Cardiac muscle cell (in vitro differentiated cells and primary cell): ENCODE measurements at regions not wholly inside any gene's neighbourhood (a gene's known extent, or its start where the extent isn't known, plus 50 kb on each side); places are given as distances from the start of the nearest gene placed in this dataset.

Source experiments
- DNase-seq, 2 donors: peaks; one replicate each; pipeline versions ENCODE4 v3.0.0 to v3.0.0-alpha.2; 2010 to 2017; ENCODE audit warnings: low read depth in 1 of 2, low spot score in 1 of 2
- H3K27ac ChIP-seq: fragments of 200-600 bp; sonication (generic); 2 replicates; pipeline ENCODE4 v1.5.1; 2016
- H3K27me3 ChIP-seq: fragments of 200-600 bp; sonication (generic); 2 replicates; pipeline ENCODE4 v1.6.0; 2016; ENCODE audit warnings: control low read depth
- H3K36me3 ChIP-seq: fragments of 200-600 bp; sonication (generic); 2 replicates; pipeline ENCODE4 v1.5.1; 2016; ENCODE audit warnings: control low read depth
- H3K4me1 ChIP-seq: fragments of 200-600 bp; sonication (generic); 2 replicates; pipeline ENCODE4 v1.8.1; 2017; ENCODE audit warnings: low read depth, mild to moderate bottlenecking, mixed run types
- H3K4me3 ChIP-seq: fragments of 200-600 bp; sonication (generic); 2 replicates; pipeline ENCODE4 v1.5.1; 2016; ENCODE audit warnings: mild to moderate bottlenecking
- H3K9me3 ChIP-seq: fragments of 200-600 bp; sonication (generic); 2 replicates; pipeline ENCODE4 v1.5.1; 2017; ENCODE audit warnings: low read depth, mild to moderate bottlenecking, control low read depth
- CTCF ChIP-seq: IDR thresholded peaks from 2 replicates; pipeline ENCODE4 v1.5.1; 2012; ENCODE audit warnings: low read depth, mild to moderate bottlenecking, low read length

GRCh38 chr10:32150532-32151101 is 94.4 kb upstream of the KIF5B start:
- no peak for DNase-seq
- H3K4me1 ChIP-seq = no peaks in the 10 kb centered on the region
- H3K4me3 ChIP-seq = no peak overlapping the region
- H3K9me3 ChIP-seq = no peaks in the 10 kb centered on the region
- no peaks in the 10 kb centered on the region for H3K27me3 ChIP-seq
- no peak overlapping the region for H3K27ac ChIP-seq
- TF ChIP-seq CTCF = no peak
- no peaks in the 10 kb centered on the region for H3K36me3 ChIP-seq

DNA sequence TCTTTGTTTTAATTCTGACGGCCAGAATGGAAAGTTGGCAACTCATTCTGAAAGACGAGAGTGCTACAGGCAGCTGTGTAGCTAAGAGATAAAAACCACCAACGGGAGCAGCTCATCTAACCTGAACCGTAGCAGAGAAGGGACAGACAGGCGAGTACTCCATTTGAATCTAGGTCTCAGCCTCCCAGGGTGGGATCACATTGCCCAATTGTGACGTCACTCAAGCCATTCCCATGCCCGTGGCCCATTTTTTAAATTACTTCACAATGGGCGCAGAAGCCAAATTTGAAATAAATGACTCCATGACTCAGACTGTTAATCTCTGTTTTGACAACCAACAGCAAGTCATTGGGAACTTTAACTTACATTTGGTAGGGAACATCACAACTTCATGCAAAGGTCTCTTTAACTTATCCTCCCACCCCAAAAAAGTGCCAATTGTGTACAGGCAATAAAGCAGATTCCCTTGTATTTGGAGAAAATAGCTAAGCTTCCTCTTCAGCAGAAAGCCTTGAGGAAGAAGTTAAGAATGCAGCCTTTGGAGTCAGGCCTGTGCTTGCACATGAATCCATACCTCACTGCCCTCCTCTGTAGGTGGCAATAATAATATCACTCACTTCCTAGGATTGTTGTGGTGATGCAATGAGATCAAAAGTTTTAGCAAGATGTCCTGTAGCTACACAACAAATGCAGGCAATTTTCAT is 93.2 kb upstream of the KIF5B start:
- peak in 1 of 2 donors; percentile 97 for DNase-seq
- Histone ChIP-seq H3K4me1 (no peaks in the 10 kb centered on the region), H3K36me3 (no peaks in the 10 kb centered on the region), H3K27me3 (no peaks in the 10 kb centered on the region), H3K4me3 (no peak overlapping the region), H3K9me3 (no peaks in the 10 kb centered on the region), H3K27ac (no peak overlapping the region)
- no peak for TF ChIP-seq CTCF

DNA sequence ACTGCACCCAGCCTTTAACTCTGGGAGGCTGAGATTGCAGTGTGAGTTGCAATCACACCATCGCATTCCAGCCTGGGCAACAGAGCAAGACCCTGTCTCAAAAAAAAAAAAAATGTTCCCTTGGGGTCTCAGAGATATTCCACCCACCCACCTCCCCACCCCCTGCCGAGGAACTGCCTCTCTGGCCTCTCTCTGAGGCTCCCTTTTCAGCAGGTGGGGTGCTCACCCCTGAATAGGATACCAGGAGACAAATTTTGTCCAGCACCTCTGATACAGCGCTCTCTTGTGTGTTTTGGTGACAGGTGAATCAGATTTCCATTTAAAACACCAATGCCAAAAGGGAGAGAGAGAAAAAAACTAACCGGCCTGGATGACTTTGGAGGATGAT is 92.6 kb upstream of the KIF5B start:
- no peak for TF ChIP-seq CTCF
- Histone ChIP-seq H3K4me1 (no peaks in the 10 kb centered on the region), H3K4me3 (no peak overlapping the region), H3K36me3 (no peaks in the 10 kb centered on the region), H3K27ac (no peak overlapping the region), H3K27me3 (no peaks in the 10 kb centered on the region), H3K9me3 (no peaks in the 10 kb centered on the region)
- DNase-seq = no peak

DNA sequence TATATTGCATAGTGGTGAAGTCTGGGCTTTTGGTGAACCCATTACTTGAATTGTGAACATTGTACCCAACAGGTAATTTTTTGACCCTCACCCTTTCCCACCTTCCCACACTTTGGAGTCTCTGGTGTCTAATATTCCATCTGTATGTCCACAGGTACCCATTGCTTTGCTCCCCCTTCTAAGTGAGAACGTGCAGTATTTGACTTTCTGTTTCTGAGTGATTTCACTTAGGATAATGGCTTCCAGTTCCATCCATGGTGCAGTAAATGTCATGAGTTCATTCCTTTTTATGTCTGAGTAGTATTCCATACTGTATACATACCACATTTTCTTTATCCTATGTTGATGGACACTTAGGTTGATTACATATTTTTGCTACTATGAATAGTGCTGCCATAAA is 91.5 kb upstream of the KIF5B start:
- Histone ChIP-seq H3K4me3 (no peak overlapping the region), H3K4me1 (no peaks in the 10 kb centered on the region), H3K9me3 (no peaks in the 10 kb centered on the region), H3K36me3 (no peaks in the 10 kb centered on the region), H3K27ac (no peak overlapping the region), H3K27me3 (no peaks in the 10 kb centered on the region)
- TF ChIP-seq CTCF = no peak
- DNase-seq = no peak

- no peaks in the 10 kb centered on the region for H3K27me3 ChIP-seq
- no peaks in the 10 kb centered on the region for H3K9me3 ChIP-seq
- H3K27ac ChIP-seq = no peak overlapping the region
- TF ChIP-seq CTCF = no peak
- no peaks in the 10 kb centered on the region for H3K4me1 ChIP-seq
- no peak for DNase-seq
- H3K4me3 ChIP-seq = no peak overlapping the region
- H3K36me3 ChIP-seq = no peaks in the 10 kb centered on the region
These were observed 89.9 kb upstream of the KIF5B start for GRCh38 chr10:32146166-32146565.
